CD4-positive, CD25-positive, alpha-beta regulatory T cell (primary cell): ENCODE measurements at regions not wholly inside any gene's neighbourhood (a gene's known extent, or its start where the extent isn't known, plus 50 kb on each side); places are given as distances from the start of the nearest gene placed in this dataset.
"Not testable (repeated sequence)": the region's sequence is repeated elsewhere in the genome, so short reads cannot be mapped to it uniquely, and the experiment has no call there.

Experiments used
- ATAC-seq, 2 donors: fragments of 150-1000 bp; cut with Tn5 transposase; one replicate each; pipeline ENCODE4 v1.10.0; 2021; ENCODE audit warnings: low read depth in 2 of 2, moderate number of reproducible peaks in 2 of 2, moderate library complexity in 1 of 2
- DNase-seq, 3 donors: peaks; one replicate each; pipeline versions ENCODE4 v3.0.0 to v3.0.0-alpha.2; 2012 to 2022; ENCODE audit warnings: mixed read lengths in 1 of 3
- H3K27ac ChIP-seq: one replicate; pipeline ENCODE4 v1.7.0; 2013; ENCODE audit warnings: mild to moderate bottlenecking, low read length; ENCODE audit not compliant: insufficient read depth, poor library complexity, severe bottlenecking
- H3K27me3 ChIP-seq: one replicate; pipeline ENCODE4 v1.7.0; 2013; ENCODE audit warnings: low read length; ENCODE audit not compliant: control insufficient read depth, insufficient read depth
- H3K36me3 ChIP-seq: one replicate; pipeline ENCODE4 v1.7.0; 2013; ENCODE audit warnings: mild to moderate bottlenecking, low read length, moderate library complexity; ENCODE audit not compliant: control insufficient read depth, insufficient read depth
- H3K4me1 ChIP-seq: 2 replicates; pipeline ENCODE4 v1.7.0; 2013; ENCODE audit warnings: mild to moderate bottlenecking, low read length; ENCODE audit not compliant: insufficient read depth, control insufficient read depth, poor library complexity, severe bottlenecking
- H3K4me3 ChIP-seq: one replicate; pipeline ENCODE4 v1.7.0; 2013; ENCODE audit warnings: low read depth, mild to moderate bottlenecking, low read length, moderate library complexity
- H3K9me3 ChIP-seq, 2 experiments: 1 replicate in 1 of 2; 2 replicates in 1 of 2; pipeline ENCODE4 v1.7.0; 2013; ENCODE audit warnings: low read length in 2 of 2, mild to moderate bottlenecking in 1 of 2, moderate library complexity in 1 of 2; ENCODE audit not compliant: control insufficient read depth in 2 of 2
- H3K27ac Mint-ChIP-seq, 3 donors: one replicate each; pipeline ENCODE4 v1.8.0; 2020 to 2022; ENCODE audit warnings: mild to moderate bottlenecking in 3 of 3, mixed read lengths in 3 of 3, moderate library complexity in 2 of 3
- H3K27me3 Mint-ChIP-seq: one replicate; pipeline ENCODE4 v1.8.0; 2022; ENCODE audit warnings: mild to moderate bottlenecking, mixed read lengths
- H3K36me3 Mint-ChIP-seq: one replicate; pipeline ENCODE4 v1.8.0; 2020; ENCODE audit warnings: mixed read lengths
- H3K4me1 Mint-ChIP-seq, 4 donors: one replicate each; pipeline ENCODE4 v1.8.0; 2020 to 2022; ENCODE audit warnings: mixed read lengths in 4 of 4, mild to moderate bottlenecking in 1 of 4
- H3K4me3 Mint-ChIP-seq, 4 donors: one replicate each; pipeline ENCODE4 v1.8.0; 2020 to 2022; ENCODE audit warnings: mild to moderate bottlenecking in 4 of 4, mixed read lengths in 4 of 4, moderate library complexity in 3 of 4
- H3K9me3 Mint-ChIP-seq, 7 donors: one replicate each; pipeline ENCODE4 v1.8.0; 2020 to 2022; ENCODE audit warnings: mixed read lengths in 7 of 7, mild to moderate bottlenecking in 3 of 7, moderate library complexity in 2 of 7

DNA sequence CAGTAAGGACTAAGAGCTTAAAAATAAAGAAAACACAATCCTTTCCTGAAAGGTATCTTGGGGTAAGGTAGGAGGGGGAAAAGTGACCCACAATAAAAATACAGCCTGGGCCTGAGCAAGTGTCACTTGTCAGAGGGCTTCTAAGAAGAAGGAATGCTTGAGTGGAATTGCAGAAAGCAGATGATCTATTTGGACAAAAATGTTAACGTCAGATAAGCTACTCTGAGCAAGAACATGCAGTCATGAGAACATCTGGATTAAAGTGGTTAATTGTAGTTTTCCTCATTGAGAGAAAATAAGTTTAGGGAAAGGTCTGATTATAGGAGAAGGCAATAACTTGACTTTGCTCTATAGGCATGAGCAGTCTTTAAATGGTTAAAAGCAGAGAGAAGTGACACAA, 581.9 kb downstream of the HTR1B start:
- no peaks in the 10 kb centered on the region for H3K4me1 ChIP-seq
- no peak overlapping the region for H3K27ac Mint-ChIP-seq
- no peak overlapping the region for H3K27ac ChIP-seq
- no peak for DNase-seq
- H3K4me1 Mint-ChIP-seq: no peaks in the 10 kb centered on the region
- ATAC-seq: no peak
- H3K36me3 Mint-ChIP-seq: no peaks in the 10 kb centered on the region
- no peaks in the 10 kb centered on the region for H3K27me3 ChIP-seq
- H3K9me3 ChIP-seq: peaks cover 0 to 11% of the 10 kb centered on the region in 2 experiments
- no peak overlapping the region for H3K4me3 Mint-ChIP-seq
- H3K27me3 Mint-ChIP-seq: no peaks in the 10 kb centered on the region
- H3K36me3 ChIP-seq: no peaks in the 10 kb centered on the region
- peaks cover 0 to 15% (median 4%) of the 10 kb centered on the region in 7 donors for H3K9me3 Mint-ChIP-seq
- no peak overlapping the region for H3K4me3 ChIP-seq

GRCh38 chr6:76876922-76877553, 586.3 kb downstream of the HTR1B start:
- Histone ChIP-seq H3K4me3 (no peak overlapping the region), H3K27me3 (no peaks in the 10 kb centered on the region), H3K9me3 (peaks cover 0 to 4% of the 10 kb centered on the region in 2 experiments), H3K4me1 (no peaks in the 10 kb centered on the region), H3K36me3 (no peaks in the 10 kb centered on the region), H3K27ac (no peak overlapping the region)
- H3K9me3 Mint-ChIP-seq: peaks cover 0 to 11% (median 6%) of the 10 kb centered on the region in 7 donors
- H3K27ac Mint-ChIP-seq: no peak overlapping the region
- no peaks in the 10 kb centered on the region for H3K4me1 Mint-ChIP-seq
- no peaks in the 10 kb centered on the region for H3K36me3 Mint-ChIP-seq
- DNase-seq: no peak
- H3K27me3 Mint-ChIP-seq: no peaks in the 10 kb centered on the region
- no peak for ATAC-seq
- H3K4me3 Mint-ChIP-seq: no peak overlapping the region

DNA sequence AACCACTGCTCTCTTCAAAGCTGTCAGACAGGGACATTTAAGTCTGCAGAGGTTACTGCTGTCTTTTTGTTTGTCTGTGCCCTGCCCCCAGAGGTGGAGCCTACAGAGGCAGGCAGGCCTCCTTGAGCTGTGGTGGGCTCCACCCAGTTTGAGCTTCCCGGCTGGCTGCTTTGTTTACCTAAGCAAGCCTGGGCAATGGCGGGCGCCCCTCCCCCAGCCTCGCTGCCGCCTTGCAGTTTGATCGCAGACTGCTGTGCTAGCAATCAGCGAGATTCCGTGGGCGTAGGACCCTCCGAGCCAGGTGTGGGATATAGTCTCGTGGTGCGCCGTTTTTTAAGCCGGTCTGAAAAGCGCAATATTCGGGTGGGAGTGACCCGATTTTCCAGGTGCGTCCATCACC, 586.9 kb downstream of the HTR1B start:
- H3K4me1 ChIP-seq, H3K4me3 Mint-ChIP-seq, ATAC-seq, H3K4me1 Mint-ChIP-seq, H3K4me3 ChIP-seq, H3K27ac Mint-ChIP-seq, H3K27me3 ChIP-seq, H3K9me3 ChIP-seq, DNase-seq, H3K27me3 Mint-ChIP-seq, H3K36me3 ChIP-seq, H3K36me3 Mint-ChIP-seq, H3K27ac ChIP-seq: not testable (repeated sequence)
- H3K9me3 Mint-ChIP-seq: peaks cover 0 to 11% (median 6%) of the 10 kb centered on the region in 7 donors

GRCh38 chr6:76867182-76867581, 596.1 kb downstream of the HTR1B start:
- no peaks in the 10 kb centered on the region for H3K27me3 Mint-ChIP-seq
- ATAC-seq: no peak
- Histone ChIP-seq H3K36me3 (no peaks in the 10 kb centered on the region), H3K9me3 (no peaks in the 10 kb centered on the region), H3K27me3 (no peaks in the 10 kb centered on the region), H3K27ac (no peak overlapping the region), H3K4me3 (no peak overlapping the region), H3K4me1 (no peaks in the 10 kb centered on the region)
- no peaks in the 10 kb centered on the region for H3K36me3 Mint-ChIP-seq
- no peaks in the 10 kb centered on the region for H3K4me1 Mint-ChIP-seq
- DNase-seq: no peak
- H3K9me3 Mint-ChIP-seq: peaks cover 0 to 23% (median 5%) of the 10 kb centered on the region in 7 donors
- no peak overlapping the region for H3K4me3 Mint-ChIP-seq
- no peak overlapping the region for H3K27ac Mint-ChIP-seq

DNA sequence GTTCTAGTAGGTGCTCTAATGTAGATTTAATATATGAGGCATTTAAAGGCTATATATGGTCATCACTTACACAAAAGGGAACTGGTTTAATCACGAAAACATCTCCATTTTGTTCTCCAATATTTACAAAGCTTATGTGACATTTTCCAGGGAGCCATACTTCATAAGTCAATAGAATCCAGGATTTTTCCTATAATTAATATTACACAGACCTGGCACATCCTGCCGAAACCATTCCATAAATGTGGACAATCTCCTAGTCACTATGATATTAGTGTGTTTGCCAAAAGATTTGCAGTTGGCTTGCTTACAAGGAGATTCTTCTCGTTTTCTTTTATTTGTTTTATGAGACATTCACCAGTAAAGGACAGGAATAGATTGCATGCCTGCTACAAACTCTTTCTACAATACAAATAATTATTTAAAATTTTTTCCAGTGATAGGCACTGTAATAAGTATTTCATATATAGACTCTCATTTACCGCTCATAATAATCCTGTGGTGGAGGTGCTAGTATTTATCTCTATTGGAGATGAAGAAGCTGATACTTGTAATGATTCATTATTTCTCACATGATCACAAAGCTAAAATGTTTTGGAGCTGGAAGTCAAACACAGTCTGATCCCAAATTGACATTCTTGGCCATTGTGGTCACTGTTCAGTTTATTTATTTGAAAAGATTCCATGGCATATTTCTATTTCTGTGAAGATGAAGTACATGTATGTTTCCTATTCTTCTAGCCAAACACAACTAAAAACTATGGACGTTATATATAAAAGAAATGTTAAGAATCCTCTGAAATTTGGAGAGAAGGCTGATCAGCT, 597.0 kb downstream of the HTR1B start:
- Mint-ChIP-seq H3K9me3 (peaks cover 0 to 22% (median 6%) of the 10 kb centered on the region in 7 donors), H3K27ac (no peak overlapping the region)

GRCh38 chr6:76862936-76863335, 600.4 kb downstream of the HTR1B start:
- Histone ChIP-seq H3K4me1 (no peaks in the 10 kb centered on the region), H3K27me3 (no peaks in the 10 kb centered on the region), H3K27ac (no peak overlapping the region), H3K36me3 (no peaks in the 10 kb centered on the region), H3K4me3 (no peak overlapping the region), H3K9me3 (no peaks in the 10 kb centered on the region)
- Mint-ChIP-seq H3K9me3 (peaks cover 0 to 9% (median 1%) of the 10 kb centered on the region in 7 donors), H3K4me1 (no peaks in the 10 kb centered on the region), H3K27me3 (no peaks in the 10 kb centered on the region), H3K4me3 (no peak overlapping the region), H3K36me3 (no peaks in the 10 kb centered on the region), H3K27ac (no peak overlapping the region)
- ATAC-seq: no peak
- no peak for DNase-seq

More for the DNA sequence above, 597.0 kb downstream of the HTR1B start:
- Histone ChIP-seq H3K36me3 (no peaks in the 10 kb centered on the region), H3K9me3 (no peaks in the 10 kb centered on the region), H3K27ac (no peak overlapping the region), H3K4me3 (no peak overlapping the region), H3K4me1 (no peaks in the 10 kb centered on the region), H3K27me3 (no peaks in the 10 kb centered on the region)
- no peaks in the 10 kb centered on the region for H3K36me3 Mint-ChIP-seq
- no peak for ATAC-seq
- no peaks in the 10 kb centered on the region for H3K27me3 Mint-ChIP-seq
- no peak for DNase-seq
- no peaks in the 10 kb centered on the region for H3K4me1 Mint-ChIP-seq
- H3K4me3 Mint-ChIP-seq: no peak overlapping the region

- no peaks in the 10 kb centered on the region for H3K36me3 ChIP-seq
- no peaks in the 10 kb centered on the region for H3K27me3 ChIP-seq
- H3K9me3 Mint-ChIP-seq: peaks cover 0 to 8% (median 1%) of the 10 kb centered on the region in 7 donors
- H3K4me3 Mint-ChIP-seq: no peak overlapping the region
- no peaks in the 10 kb centered on the region for H3K4me1 Mint-ChIP-seq
- ATAC-seq: no peak
- no peak for DNase-seq
- H3K27ac Mint-ChIP-seq: no peak overlapping the region
- H3K4me3 ChIP-seq: no peak overlapping the region
- H3K27me3 Mint-ChIP-seq: no peaks in the 10 kb centered on the region
- no peaks in the 10 kb centered on the region for H3K36me3 Mint-ChIP-seq
- no peaks in the 10 kb centered on the region for H3K9me3 ChIP-seq
- H3K4me1 ChIP-seq: no peaks in the 10 kb centered on the region
- H3K27ac ChIP-seq: no peak overlapping the region
Measured at GRCh38 chr6:76861403-76861802, 601.9 kb downstream of the HTR1B start.

- no peak for ATAC-seq
- H3K36me3 Mint-ChIP-seq: no peaks in the 10 kb centered on the region
Measured at GRCh38 chr6:76856065-76856464, 607.2 kb downstream of the HTR1B start.

More at GRCh38 chr6:76856065-76856464, 607.2 kb downstream of the HTR1B start:
- H3K27me3 ChIP-seq: no peaks in the 10 kb centered on the region
- Mint-ChIP-seq H3K9me3 (peaks cover 0 to 4% (median 2%) of the 10 kb centered on the region in 7 donors), H3K27ac (no peak overlapping the region), H3K4me1 (no peaks in the 10 kb centered on the region), H3K27me3 (no peaks in the 10 kb centered on the region), H3K4me3 (no peak overlapping the region)
- H3K9me3 ChIP-seq: no peaks in the 10 kb centered on the region
- DNase-seq: no peak
- no peak overlapping the region for H3K4me3 ChIP-seq
- no peak overlapping the region for H3K27ac ChIP-seq
- no peaks in the 10 kb centered on the region for H3K36me3 ChIP-seq
- no peaks in the 10 kb centered on the region for H3K4me1 ChIP-seq
